ENCODE measurements at regions not wholly inside any gene's neighbourhood (a gene's known extent, or its start where the extent isn't known, plus 50 kb on each side); places are given as distances from the start of the nearest gene placed in this dataset.

DNA sequence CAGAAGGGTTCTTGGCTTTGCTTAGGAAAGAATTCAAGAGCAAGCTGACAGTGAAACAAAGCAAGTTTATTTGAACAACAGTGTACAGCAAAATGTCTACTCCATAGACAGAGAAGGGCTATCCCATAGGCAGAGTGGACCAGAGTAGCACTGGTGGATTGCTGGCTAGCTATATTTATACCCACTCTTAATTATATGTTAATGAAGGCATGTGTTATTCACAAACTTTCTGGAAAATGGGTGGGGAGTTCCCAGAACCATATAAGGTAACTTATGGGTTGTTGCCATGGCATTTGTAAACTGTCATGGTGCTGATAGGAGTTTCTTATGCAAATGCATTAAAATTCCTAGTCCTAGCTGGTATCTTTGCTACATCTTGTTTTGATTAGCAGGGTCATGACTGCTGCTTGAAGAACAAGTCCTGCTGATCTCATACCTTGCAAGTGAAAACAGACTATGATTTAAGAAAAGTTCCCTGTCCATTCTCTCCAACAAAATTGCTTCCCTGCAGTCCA, 330.5 kb downstream of the BUD13 start:
- DNase-seq (ENCODE audit: low spot score) = no peak

DNA sequence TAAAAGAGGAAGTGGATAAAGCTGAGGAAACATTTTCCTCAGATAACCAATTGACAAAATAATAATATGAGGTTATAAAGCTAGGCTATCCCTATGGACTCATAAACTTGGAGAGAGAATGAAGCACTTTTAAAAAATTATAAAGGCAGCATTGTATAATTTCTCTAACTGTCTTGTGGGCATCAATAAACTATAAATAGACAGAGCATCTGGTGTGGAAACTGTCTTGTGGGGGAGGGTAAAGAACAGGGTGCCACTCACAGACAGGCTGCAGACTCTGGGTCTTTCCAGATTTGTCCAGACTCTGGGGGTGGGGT, 333.5 kb downstream of the BUD13 start:
- no peak for DNase-seq (ENCODE audit: low spot score)

GRCh38 chr11:116438651-116439360, 334.0 kb downstream of the BUD13 start:
- DNase-seq (ENCODE audit: low spot score) = no peak

- DNase-seq (ENCODE audit: low spot score) = no peak
Measured at GRCh38 chr11:116434986-116435385, 337.8 kb downstream of the BUD13 start.

DNA sequence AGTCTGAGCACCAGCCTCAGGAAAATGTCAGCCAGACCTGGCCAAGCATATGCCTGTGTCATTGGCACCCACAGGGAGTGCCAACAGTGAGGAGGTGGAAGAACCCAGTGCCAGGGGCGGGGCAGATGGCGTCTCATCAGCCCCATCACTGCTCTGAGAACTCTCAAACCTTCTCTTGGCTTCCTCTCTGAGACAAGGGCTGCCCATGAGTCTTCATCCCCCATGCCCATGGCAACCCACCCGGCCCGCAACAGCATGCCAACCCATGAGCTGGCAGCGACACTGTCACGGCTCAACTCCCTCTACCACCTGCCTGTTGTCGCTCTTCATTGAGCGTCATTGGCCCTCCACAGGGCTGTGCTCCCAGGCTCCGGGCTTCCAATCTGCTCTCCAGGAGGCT, 340.5 kb downstream of the BUD13 start:
- DNase-seq (ENCODE audit: low spot score) = no peak

GRCh38 chr11:116431842-116432241, 340.9 kb downstream of the BUD13 start:
- no peak for DNase-seq (ENCODE audit: low spot score)

- no peak for DNase-seq (ENCODE audit: low spot score)
Measured at GRCh38 chr11:116428638-116428975, 344.2 kb downstream of the BUD13 start.

DNA sequence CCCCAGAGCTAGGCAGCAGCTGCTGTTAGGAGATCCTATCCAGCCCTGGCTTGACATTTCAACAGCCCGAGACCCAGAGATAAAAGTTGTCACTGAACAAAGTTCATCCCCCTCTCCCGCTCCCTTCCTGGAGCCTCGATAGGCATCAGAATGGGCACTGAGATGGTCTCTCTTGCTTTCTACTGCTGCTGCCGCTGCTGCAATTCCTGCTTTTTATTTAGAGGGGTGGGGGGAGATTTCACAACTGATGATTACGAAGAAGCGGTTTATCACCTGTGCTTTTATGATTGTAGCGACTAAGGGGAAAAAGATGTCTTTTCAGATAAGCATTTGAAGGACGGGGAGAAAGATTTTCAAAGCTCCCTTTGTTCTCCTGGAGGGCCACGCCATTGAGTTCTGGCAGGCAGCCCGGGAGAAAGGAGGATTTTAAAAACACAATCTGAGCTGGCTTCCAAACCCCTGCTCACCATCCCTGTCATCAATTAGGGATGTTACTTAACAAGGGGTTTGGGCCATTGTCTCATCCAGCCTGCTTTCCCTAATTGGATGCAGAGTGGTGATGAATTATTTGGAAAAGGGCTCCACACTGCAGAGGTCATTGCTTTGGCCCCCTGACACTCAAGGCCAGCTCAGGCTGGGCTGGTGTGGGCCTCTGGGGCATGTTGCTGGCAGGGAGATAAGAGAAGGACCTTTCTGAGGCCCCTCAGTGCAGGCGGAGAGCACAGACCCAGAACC, 344.7 kb downstream of the BUD13 start:
- DNase-seq (ENCODE audit: low spot score) = peak; percentile 47

DNA sequence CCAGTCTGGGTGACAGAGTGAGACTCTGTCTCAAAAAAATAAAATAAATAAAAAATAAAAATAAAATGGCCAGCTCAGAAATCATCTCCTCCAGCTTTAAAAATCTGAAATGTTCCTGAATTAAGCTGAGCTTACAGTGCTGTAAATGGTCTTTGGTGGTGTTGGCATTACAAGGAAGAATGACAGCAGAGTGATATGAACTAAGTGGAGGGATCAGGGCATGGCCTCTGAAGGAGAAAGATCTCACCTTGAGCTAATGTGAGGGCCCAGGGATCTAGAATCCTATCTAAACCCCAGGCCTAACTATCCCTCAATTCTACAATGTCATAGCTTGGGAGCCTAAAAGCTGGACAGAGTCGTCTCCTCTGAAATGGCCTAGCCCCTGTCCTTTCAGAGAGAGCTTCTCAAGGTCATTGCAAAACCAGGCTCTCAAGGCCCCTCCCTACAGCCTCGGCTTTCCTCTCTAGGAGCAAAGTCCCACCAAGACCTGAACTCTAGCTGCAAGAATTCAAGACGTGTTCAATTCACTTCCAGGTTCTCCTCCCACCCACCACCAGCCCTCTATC, 345.4 kb downstream of the BUD13 start:
- no peak for DNase-seq (ENCODE audit: low spot score)

DNA sequence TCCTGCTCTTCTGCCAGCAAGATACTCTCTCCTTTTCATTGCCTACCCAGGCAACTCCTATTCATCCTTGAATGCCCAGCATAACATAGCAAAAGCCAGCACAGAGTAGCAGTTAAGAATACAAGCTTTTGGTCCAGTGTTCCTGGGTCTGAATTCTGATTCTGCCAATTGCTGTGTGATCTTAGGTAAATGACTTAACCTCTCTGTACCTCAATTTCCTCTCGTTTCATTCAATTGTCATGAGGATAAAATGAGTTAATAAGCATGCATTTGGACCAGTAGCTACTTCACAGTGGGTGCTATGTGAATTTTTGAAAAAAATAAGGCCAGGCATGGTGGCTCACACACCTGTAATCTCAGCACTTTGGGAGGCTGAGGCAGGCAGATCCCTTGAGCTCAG, 346.0 kb downstream of the BUD13 start:
- no peak for DNase-seq (ENCODE audit: low spot score)

GRCh38 chr11:116424615-116425261, 348.0 kb downstream of the BUD13 start:
- DNase-seq (ENCODE audit: low spot score) = no peak

DNA sequence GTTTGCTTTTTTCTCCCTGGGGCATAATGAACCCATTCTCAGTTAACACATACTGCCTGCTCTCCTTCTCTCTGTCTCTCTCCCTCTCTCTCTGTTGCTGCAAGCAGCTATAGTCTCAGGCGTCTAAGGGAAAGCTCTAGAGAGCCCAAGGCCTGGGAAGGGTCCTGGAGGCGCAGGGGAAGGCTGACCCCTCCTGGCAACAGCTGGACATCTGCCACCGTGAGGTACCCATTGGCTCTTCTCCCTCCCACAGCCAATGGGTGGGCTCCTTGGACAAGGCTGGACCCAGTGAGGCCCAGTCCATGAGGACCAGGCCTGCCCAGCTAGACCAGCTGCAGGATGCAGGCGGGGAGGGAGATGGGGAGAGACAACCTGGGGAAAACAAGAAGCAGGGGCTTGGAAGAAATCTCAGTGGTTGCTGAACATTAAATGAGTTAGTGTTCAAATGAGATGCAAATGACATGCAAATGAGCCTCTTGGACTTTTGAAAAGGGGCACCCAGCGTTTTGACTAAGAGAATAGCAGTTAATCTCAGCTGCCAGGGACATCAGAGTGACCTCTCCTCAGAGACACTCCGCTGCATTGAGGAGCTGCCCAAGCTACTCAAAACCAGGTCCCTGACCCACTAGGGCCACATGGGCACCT, 349.7 kb downstream of the BUD13 start:
- DNase-seq (ENCODE audit: low spot score) = no peak

DNA sequence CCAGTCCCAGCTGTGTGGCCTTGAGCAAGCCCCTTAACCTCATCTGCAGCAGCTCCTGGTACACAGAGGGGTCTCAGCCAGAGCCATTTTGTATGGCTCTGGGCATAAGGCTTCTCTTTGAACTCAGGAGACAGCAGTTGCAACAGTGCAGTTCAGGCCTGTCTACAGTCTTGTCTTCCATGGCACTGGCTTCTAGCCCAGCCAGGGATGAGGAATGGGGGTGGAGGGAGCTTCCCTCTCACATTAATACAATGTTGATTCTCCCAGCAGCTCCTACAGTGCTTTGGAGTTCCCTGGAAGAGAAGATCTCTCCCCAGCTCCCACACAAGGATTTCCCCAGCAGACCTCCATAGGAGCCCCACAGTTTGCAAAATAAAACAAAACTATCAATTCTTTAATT, 350.2 kb downstream of the BUD13 start:
- no peak for DNase-seq (ENCODE audit: low spot score)

DNA sequence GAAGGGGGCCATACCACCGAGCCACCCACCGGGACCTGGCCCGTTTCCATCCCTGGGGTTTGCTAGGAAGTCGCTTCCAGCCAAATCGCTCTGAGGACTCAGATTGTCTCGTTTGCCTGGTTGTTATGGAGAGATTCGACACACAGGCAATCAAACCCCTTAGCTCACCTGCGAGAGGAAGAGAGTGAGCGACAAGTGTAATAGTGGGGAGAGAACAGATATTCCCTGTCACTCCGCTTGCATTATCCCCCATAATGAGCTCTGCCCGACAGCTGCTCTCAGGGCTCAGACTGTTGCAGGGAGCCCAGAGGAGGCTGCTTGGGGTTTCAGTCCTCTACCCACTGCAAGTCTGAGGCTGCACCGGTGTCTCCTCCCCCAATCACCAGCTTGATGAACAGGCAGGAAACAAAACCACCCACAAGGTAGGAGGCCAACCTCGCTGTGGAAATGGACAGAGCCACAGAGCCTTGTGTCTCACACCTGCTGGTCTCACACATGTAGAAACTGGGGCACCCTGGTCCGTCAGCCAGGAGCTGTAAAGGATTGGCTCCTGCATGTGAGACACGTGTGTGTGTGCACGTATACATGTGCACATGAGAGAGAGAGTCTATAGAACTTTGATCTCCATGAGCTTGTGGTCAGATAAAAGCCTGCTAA, 351.1 kb downstream of the BUD13 start:
- no peak for DNase-seq (ENCODE audit: low spot score)

- DNase-seq (ENCODE audit: low spot score) = no peak
Measured at GRCh38 chr11:116420770-116421528, 351.8 kb downstream of the BUD13 start.

GRCh38 chr11:116420030-116420429, 352.8 kb downstream of the BUD13 start:
- DNase-seq (ENCODE audit: low spot score) = no peak

- no peak for DNase-seq (ENCODE audit: low spot score)
Measured at GRCh38 chr11:116418388-116419041, 354.3 kb downstream of the BUD13 start.

- DNase-seq (ENCODE audit: low spot score) = no peak
Measured at GRCh38 chr11:116416852-116417251, 355.9 kb downstream of the BUD13 start.

- no peak for DNase-seq (ENCODE audit: low spot score)
Measured at GRCh38 chr11:116415095-116415494, 357.7 kb downstream of the BUD13 start.

GRCh38 chr11:116414357-116414880, 358.4 kb downstream of the BUD13 start:
- no peak for DNase-seq (ENCODE audit: low spot score)
